HG03039 (cell line): ENCODE measurements at regions not wholly inside any gene's neighbourhood (a gene's known extent, or its start where the extent isn't known, plus 50 kb on each side); places are given as distances from the start of the nearest gene placed in this dataset.
"Not testable (repeated sequence)": the region's sequence is repeated elsewhere in the genome, so short reads cannot be mapped to it uniquely, and the experiment has no call there.

ENCODE experiments used
- ATAC-seq: cut with Tn5 transposase; IDR thresholded peaks from one replicate; pipeline ENCODE4 v1.9.1; 2021; ENCODE audit warnings: mild to moderate bottlenecking, moderate library complexity; ENCODE audit not compliant: unreplicated experiment

- not testable (repeated sequence) for ATAC-seq
Observed at GRCh38 chr16:29261427-29262248, 144.9 kb downstream of the NPIPB11 start.

GRCh38 chr16:29260683-29261426 lies 145.7 kb downstream of the NPIPB11 start:
- not testable (repeated sequence) for ATAC-seq

GRCh38 chr16:29259635-29260457 lies 146.7 kb downstream of the NPIPB11 start:
- not testable (repeated sequence) for ATAC-seq

- not testable (repeated sequence) for ATAC-seq
Observed at GRCh38 chr16:29258946-29259634, 147.4 kb downstream of the NPIPB11 start.

- not testable (repeated sequence) for ATAC-seq
Observed at GRCh38 chr16:29257419-29258336, 148.8 kb downstream of the NPIPB11 start.

GRCh38 chr16:29256501-29256981 lies 150.0 kb downstream of the NPIPB11 start:
- ATAC-seq = no peak

- ATAC-seq = not testable (repeated sequence)
Observed at GRCh38 chr16:29255957-29256356, 150.6 kb downstream of the NPIPB11 start.

GRCh38 chr16:29255496-29255796 lies 151.1 kb downstream of the NPIPB11 start:
- not testable (repeated sequence) for ATAC-seq

GRCh38 chr16:29254676-29255495 lies 151.6 kb downstream of the NPIPB11 start:
- ATAC-seq = no peak

GRCh38 chr16:29253716-29254590 lies 152.6 kb downstream of the NPIPB11 start:
- ATAC-seq = not testable (repeated sequence)

GRCh38 chr16:29253066-29253590 lies 153.4 kb downstream of the NPIPB11 start:
- not testable (repeated sequence) for ATAC-seq

- not testable (repeated sequence) for ATAC-seq
Observed at GRCh38 chr16:29252311-29252710, 154.2 kb downstream of the NPIPB11 start.

GRCh38 chr16:29251571-29252011 lies 154.9 kb downstream of the NPIPB11 start:
- ATAC-seq = not testable (repeated sequence)

GRCh38 chr16:29250923-29251434 lies 155.5 kb downstream of the NPIPB11 start:
- not testable (repeated sequence) for ATAC-seq

- not testable (repeated sequence) for ATAC-seq
Observed at GRCh38 chr16:29250469-29250868, 156.0 kb downstream of the NPIPB11 start.

- ATAC-seq = not testable (repeated sequence)
Observed at GRCh38 chr16:29248940-29249318, 157.6 kb downstream of the NPIPB11 start.
